ENCODE measurements at regions not wholly inside any gene's neighbourhood (a gene's known extent, or its start where the extent isn't known, plus 50 kb on each side); places are given as distances from the start of the nearest gene placed in this dataset.

- no peaks in the 10 kb centered on the region for H3K79me2 ChIP-seq (ENCODE audit: control insufficient read depth, insufficient read depth, low read length)
- H3K27ac ChIP-seq (ENCODE audit: control insufficient read depth, insufficient read depth) = no peak overlapping the region
- 10% methylated on average over 1 of the region's 1 CpG for WGBS (ENCODE audit: insufficient coverage, insufficient replicate concordance, low lambda C conversion rate, missing lambda C conversion rate)
- ChIA-PET CTCF (no interaction called here), POLR2A (no interaction called here), RAD21 (ENCODE audit: unreplicated experiment) (no interaction called here), SMC1A (ENCODE audit: uncharacterized antibody, unreplicated experiment) (no interaction called here)
- no peaks in the 10 kb centered on the region for H3K9me3 ChIP-seq (replicated peaks; ENCODE audit: control insufficient read depth, insufficient read depth, low read length)
- intact Hi-C loops (cut with micrococcal nuclease; ENCODE audit: unreplicated experiment) = no loop called here
- H3K4me2 ChIP-seq (ENCODE audit: control insufficient read depth, insufficient read depth) = no peak overlapping the region
- no peak overlapping the region for H2AFZ ChIP-seq (ENCODE audit: control insufficient read depth, low read depth, low read length)
- BruUV-seq (replicated peaks) = no TSS peak
- in situ Hi-C loops (cut with MboI) = no loop called here
- DNase-seq (ENCODE audit: low read depth, low spot score) (no peak), ATAC-seq (no peak), FAIRE-seq (no peak)
- H3K4me3 ChIP-seq = no peak overlapping the region
- no peaks in the 10 kb centered on the region for H3K4me1 ChIP-seq (ENCODE audit: control insufficient read depth, insufficient read depth, low read length)
- no peak overlapping the region for H3K9ac ChIP-seq (ENCODE audit: control insufficient read depth, insufficient read depth, low read length)
- H3K36me3 ChIP-seq (ENCODE audit: control insufficient read depth in 2 of 2, insufficient read depth in 2 of 2, low read length in 1 of 2) = no peaks in the 10 kb centered on the region
- TF ChIP-seq YBX1 (IDR thresholded peaks at IDR 0.05) (no peak), FOS (IDR thresholded peaks at IDR 0.05; ENCODE audit: borderline replicate concordance, extremely low read depth, insufficient read length) (no peak), PRDM15 (CRISPR knock-in tag; IDR thresholded peaks at IDR 0.05) (no peak), SP1 (IDR thresholded peaks at IDR 0.05; ENCODE audit: low read depth, low read length) (no peak), ZSCAN29 (IDR thresholded peaks at IDR 0.05) (no peak), SIX5 (IDR thresholded peaks at IDR 0.05; ENCODE audit: low read depth, low read length, severe bottlenecking) (no peak), ATF2 (IDR thresholded peaks at IDR 0.05; ENCODE audit: low read length) (no peak), DPF2 (IDR thresholded peaks at IDR 0.05) (no peak), POLR2A (IDR thresholded peaks at IDR 0.05; ENCODE audit: low read depth, low read length) (no peak), ESRRA (IDR thresholded peaks at IDR 0.05; ENCODE audit: low read length) (no peak)
- no peaks in the 10 kb centered on the region for H4K20me1 ChIP-seq (ENCODE audit: control insufficient read depth, insufficient read depth)
- no peaks in the 10 kb centered on the region; a peak in 1 of 4 replicates for H3K27me3 ChIP-seq (replicated peaks in 1 of 2; ENCODE audit: control insufficient read depth in 2 of 2, insufficient read depth in 2 of 2, low read length in 1 of 2)
Observed at GRCh38 chr10:27622596-27622995, 118.5 kb downstream of the RAB18 start.
